Loucy (cell line): ENCODE measurements at regions not wholly inside any gene's neighbourhood (a gene's known extent, or its start where the extent isn't known, plus 50 kb on each side); places are given as distances from the start of the nearest gene placed in this dataset.

Experiments
- CTCF ChIP-seq: fragments of 200-600 bp; sonication (generic); conservative IDR thresholded peaks from 2 replicates; pipeline ENCODE4 v1.5.1; 2014; ENCODE audit warnings: mild to moderate bottlenecking, antibody characterized with exemption, low read length
- EZH2phosphoT487 ChIP-seq: fragments of 200-600 bp; IDR thresholded peaks from 2 replicates; pipeline ENCODE4 v1.6.1; 2018; ENCODE audit warnings: antibody characterized with exemption, mild to moderate bottlenecking, moderate library complexity, borderline replicate concordance

GRCh38 chr11:112511911-112512310 lies 251.3 kb upstream of the PLET1 start:
- no peak for TF ChIP-seq CTCF
- TF ChIP-seq EZH2phosphoT487 = no peak
